H9 (cell line): ENCODE measurements at regions not wholly inside any gene's neighbourhood (a gene's known extent, or its start where the extent isn't known, plus 50 kb on each side); places are given as distances from the start of the nearest gene placed in this dataset.
A peak's percentile ranks its signal among the peaks of the same experiment; 100 is the strongest.

Experiments
- DNase-seq: peaks from one replicate; pipeline ENCODE4 v3.0.0-alpha.2; 2017
- H2AFZ ChIP-seq: one replicate; pipeline ENCODE4 v1.6.1; 2013; ENCODE audit warnings: mild to moderate bottlenecking, low read length, control low read depth, moderate library complexity
- H2AK5ac ChIP-seq: 2 replicates; pipeline ENCODE4 v1.6.1; 2013; ENCODE audit warnings: low read length, control low read depth, mixed read lengths; ENCODE audit not compliant: insufficient read length
- H2BK120ac ChIP-seq: one replicate; pipeline ENCODE4 v1.6.1; 2013; ENCODE audit warnings: low read depth, mild to moderate bottlenecking, low read length, control low read depth, inconsistent platforms; ENCODE audit not compliant: poor library complexity, severe bottlenecking
- H2BK12ac ChIP-seq: 2 replicates; pipeline ENCODE4 v1.6.1; 2013; ENCODE audit warnings: low read length, control low read depth, mixed read lengths, low read depth; ENCODE audit not compliant: insufficient read length
- H2BK15ac ChIP-seq: 2 replicates; pipeline ENCODE4 v1.6.1; 2013; ENCODE audit warnings: low read depth, low read length, control low read depth
- H2BK20ac ChIP-seq: one replicate; pipeline ENCODE4 v1.6.1; 2013; ENCODE audit warnings: low read depth, mild to moderate bottlenecking, low read length, control low read depth, inconsistent platforms; ENCODE audit not compliant: poor library complexity, severe bottlenecking
- H2BK5ac ChIP-seq: 2 replicates; pipeline ENCODE4 v1.6.1; 2013; ENCODE audit warnings: low read length, control low read depth, mixed read lengths; ENCODE audit not compliant: insufficient read length
- H3K14ac ChIP-seq: 2 replicates; pipeline ENCODE4 v1.6.1; 2013; ENCODE audit warnings: low read length, control low read depth; ENCODE audit not compliant: insufficient read depth
- H3K18ac ChIP-seq: 2 replicates; pipeline ENCODE4 v1.6.1; 2013; ENCODE audit warnings: low read depth, mild to moderate bottlenecking, mixed read lengths, low read length, control low read depth; ENCODE audit not compliant: insufficient read length
- H3K23ac ChIP-seq: 2 replicates; pipeline ENCODE4 v1.6.1; 2013; ENCODE audit warnings: low read length, control low read depth, mixed read lengths, low read depth; ENCODE audit not compliant: insufficient read length
- H3K23me2 ChIP-seq: 2 replicates; pipeline ENCODE4 v1.6.1; 2013; ENCODE audit warnings: low read depth, mild to moderate bottlenecking, mixed read lengths, low read length, control low read depth; ENCODE audit not compliant: insufficient read length, poor library complexity, severe bottlenecking
- H3K27ac ChIP-seq: 2 replicates; pipeline ENCODE4 v1.5.1; 2013; ENCODE audit warnings: low read length, control low read depth, mixed read lengths, low read depth; ENCODE audit not compliant: insufficient read length
- H3K27me3 ChIP-seq: 2 replicates; pipeline ENCODE4 v1.6.1; 2013; ENCODE audit warnings: low read length, control low read depth, inconsistent platforms; ENCODE audit not compliant: insufficient read depth
- H3K4ac ChIP-seq: 2 replicates; pipeline ENCODE4 v1.6.1; 2013; ENCODE audit warnings: low read depth, mild to moderate bottlenecking, control low read depth, inconsistent platforms, low read length, moderate library complexity
- H3K4me1 ChIP-seq: 2 replicates; pipeline ENCODE4 v1.6.1; 2013; ENCODE audit warnings: low read length, control low read depth, inconsistent platforms; ENCODE audit not compliant: insufficient read depth
- H3K4me2 ChIP-seq: 2 replicates; pipeline ENCODE4 v1.6.1; 2013; ENCODE audit warnings: low read length, control low read depth, mixed read lengths; ENCODE audit not compliant: insufficient read length, insufficient read depth
- H3K56ac ChIP-seq: 2 replicates; pipeline ENCODE4 v1.6.1; 2013; ENCODE audit warnings: low read depth, mild to moderate bottlenecking, mixed read lengths, low read length, control low read depth; ENCODE audit not compliant: insufficient read length
- H3K79me1 ChIP-seq: 2 replicates; pipeline ENCODE4 v1.6.1; 2013; ENCODE audit warnings: low read depth, mild to moderate bottlenecking, moderate library complexity, low read length, control low read depth, inconsistent platforms; ENCODE audit not compliant: insufficient read depth, poor library complexity, severe bottlenecking
- H3K79me2 ChIP-seq: 2 replicates; pipeline ENCODE4 v1.6.1; 2013; ENCODE audit warnings: low read length, control low read depth, inconsistent platforms; ENCODE audit not compliant: insufficient read depth
- H3K9ac ChIP-seq: 2 replicates; pipeline ENCODE4 v1.6.1; 2013; ENCODE audit warnings: low read length, control low read depth, mixed read lengths; ENCODE audit not compliant: insufficient read length; ENCODE audit errors: extremely low read depth
- H3K9me3 ChIP-seq: one replicate; pipeline ENCODE4 v1.6.1; 2013; ENCODE audit warnings: low read depth, low read length, inconsistent platforms; ENCODE audit not compliant: control insufficient read depth
- H3T11ph ChIP-seq: one replicate; pipeline ENCODE4 v1.6.1; 2013; ENCODE audit warnings: mild to moderate bottlenecking, low read length, control low read depth, inconsistent platforms
- H4K20me1 ChIP-seq: one replicate; pipeline ENCODE4 v1.6.1; 2013; ENCODE audit not compliant: control insufficient read depth, insufficient read length, insufficient read depth
- H4K5ac ChIP-seq: 2 replicates; pipeline ENCODE4 v1.6.1; 2013; ENCODE audit warnings: low read depth, mild to moderate bottlenecking, mixed read lengths, low read length, control low read depth; ENCODE audit not compliant: insufficient read length
- H4K8ac ChIP-seq: replicated peaks from 2 replicates; pipeline ENCODE4 v1.6.1; 2013; ENCODE audit warnings: low read length, control low read depth, mixed read lengths, low read depth; ENCODE audit not compliant: insufficient read length
- H4K91ac ChIP-seq: 2 replicates; pipeline ENCODE4 v1.6.1; 2013; ENCODE audit warnings: low read depth, mild to moderate bottlenecking, moderate library complexity, mixed read lengths, low read length, control low read depth; ENCODE audit not compliant: insufficient read length
- H3K27ac Mint-ChIP-seq, 3 experiments: 2 replicates in 2 of 3; 3 replicates in 1 of 3; pipeline ENCODE4 v1.8.0; 2020 to 2021; ENCODE audit warnings: mixed read lengths in 3 of 3, mild to moderate bottlenecking in 1 of 3, moderate library complexity in 1 of 3
- H3K27me3 Mint-ChIP-seq: 2 replicates; pipeline ENCODE4 v1.8.0; 2021; ENCODE audit warnings: low read depth, mild to moderate bottlenecking, moderate library complexity, mixed read lengths
- H3K36me3 Mint-ChIP-seq, 3 experiments: 2 replicates in 2 of 3; 3 replicates in 1 of 3; pipeline ENCODE4 v1.8.0; 2020 to 2021; ENCODE audit warnings: low read depth in 3 of 3, mixed read lengths in 3 of 3; ENCODE audit not compliant: insufficient read depth in 1 of 3
- H3K4me1 Mint-ChIP-seq, 2 experiments: 2 replicates each; pipeline ENCODE4 v1.8.0; 2020; ENCODE audit warnings: mixed read lengths in 2 of 2
- H3K4me3 Mint-ChIP-seq, 2 experiments: 2 replicates in 1 of 2; 3 replicates in 1 of 2; pipeline ENCODE4 v1.8.0; 2020 to 2021; ENCODE audit warnings: mild to moderate bottlenecking in 2 of 2, mixed read lengths in 2 of 2, moderate library complexity in 1 of 2
- H3K9me3 Mint-ChIP-seq, 2 experiments: 2 replicates in 1 of 2; 3 replicates in 1 of 2; pipeline ENCODE4 v1.8.0; 2020; ENCODE audit warnings: mild to moderate bottlenecking in 2 of 2, mixed read lengths in 2 of 2, moderate library complexity in 1 of 2
- CTCF ChIP-seq: fragments of 200-600 bp; sonication (generic); conservative IDR thresholded peaks from 3 replicates; pipeline ENCODE4 v1.8.0; 2021; ENCODE audit warnings: antibody characterized with exemption, mild to moderate bottlenecking
- WGBS: extraction: QIAGEN DNeasy Blood & Tissue Kit; methylation state at CpG from one replicate; pipeline ENCODE4 v1.1.7; 2013; ENCODE audit warnings: missing lambda C conversion rate, low lambda C conversion rate, mixed read lengths; ENCODE audit not compliant: insufficient read length; ENCODE audit errors: extremely low coverage; 5-methylcytosine and 5-hydroxymethylcytosine counted together

- Histone ChIP-seq H3K79me1 (no peaks in the 10 kb centered on the region), H3K14ac (no peak overlapping the region), H2AK5ac (no peak overlapping the region), H4K8ac (no peak overlapping the region), H3K4me2 (no peak overlapping the region), H2BK5ac (no peak overlapping the region), H3K4me1 (no peaks in the 10 kb centered on the region; the same call in 1 of the 2 replicates), H4K5ac (no peak overlapping the region), H4K20me1 (no peaks in the 10 kb centered on the region), H3T11ph (no peak overlapping the region), H3K9ac (no peak overlapping the region), H2BK15ac (no peak overlapping the region), H2BK12ac (no peak overlapping the region), H4K91ac (no peak overlapping the region), H3K27me3 (no peaks in the 10 kb centered on the region), H2BK20ac (no peak overlapping the region), H3K9me3 (no peaks in the 10 kb centered on the region), H3K18ac (peak overlapping the region; percentile 9), H3K4ac (no peak overlapping the region), H3K23ac (no peak overlapping the region), H3K23me2 (no peaks in the 10 kb centered on the region), H2AFZ (no peak overlapping the region), H2BK120ac (no peak overlapping the region), H3K79me2 (no peaks in the 10 kb centered on the region), H3K56ac (no peak overlapping the region), H3K27ac (no peak overlapping the region)
- Mint-ChIP-seq H3K36me3 (no peaks in the 10 kb centered on the region; a peak in 1 of 7 replicates), H3K27me3 (peaks cover 1% of the 10 kb centered on the region; the same call in 1 of the 2 replicates), H3K4me3 (no peak overlapping the region), H3K27ac (peak overlapping the region in 2 of 3 experiments; percentile 11 to 65; a peak in 1 of 7 replicates), H3K9me3 (no peaks in the 10 kb centered on the region), H3K4me1 (peaks cover 27% of the 10 kb centered on the region in 2 experiments)
- TF ChIP-seq CTCF: no peak
- no CpG with 5 or more reads among the region's 6 CpGs for WGBS
- no peak for DNase-seq
These were observed 58.7 kb upstream of the KLF3 start for GRCh38 chr4:38605181-38605752.
